Keratinocyte (primary cell): ENCODE measurements at regions not wholly inside any gene's neighbourhood (a gene's known extent, or its start where the extent isn't known, plus 50 kb on each side); places are given as distances from the start of the nearest gene placed in this dataset.

Experiments used
- DNase-seq: peaks from one replicate; pipeline ENCODE4 v3.0.0-alpha.2; 2011; ENCODE audit warnings: low read depth, missing footprints, low spot score
- FAIRE-seq: peaks from 2 replicates; lab custom pipeline; 2011; peaks lifted over from hg19 to GRCh38; lab: Jason Lieb, UNC
- H2AFZ ChIP-seq: 2 replicates; pipeline ENCODE4 v1.6.0; 2012; ENCODE audit warnings: low read length, control low read depth, inconsistent platforms; ENCODE audit not compliant: control insufficient read depth
- H3K27ac ChIP-seq: 2 replicates; pipeline ENCODE4 v1.5.1; 2011; ENCODE audit warnings: low read length; ENCODE audit not compliant: control insufficient read depth, insufficient read depth
- H3K27me3 ChIP-seq: 3 replicates; pipeline ENCODE4 v1.6.0; 2011; ENCODE audit warnings: low read length; ENCODE audit not compliant: control insufficient read depth, insufficient read depth; ENCODE audit errors: extremely low read depth
- H3K36me3 ChIP-seq, 2 experiments: 2 replicates in 1 of 2; 3 replicates in 1 of 2; pipeline ENCODE4 v1.5.1; 2011; ENCODE audit warnings: low read length in 2 of 2, mild to moderate bottlenecking in 1 of 2; ENCODE audit not compliant: control insufficient read depth in 2 of 2, insufficient read depth in 2 of 2; ENCODE audit errors: extremely low read depth in 1 of 2
- H3K4me1 ChIP-seq: 3 replicates; pipeline ENCODE4 v1.5.1; 2011; ENCODE audit warnings: low read length; ENCODE audit not compliant: control insufficient read depth, insufficient read depth; ENCODE audit errors: extremely low read depth
- H3K4me2 ChIP-seq: 3 replicates; pipeline ENCODE4 v1.6.0; 2011; ENCODE audit warnings: low read depth, low read length; ENCODE audit not compliant: control insufficient read depth, insufficient read depth; ENCODE audit errors: extremely low read depth
- H3K4me3 ChIP-seq, 3 experiments: fragments of 200-600 bp in 1 of 3; sonication (generic) in 1 of 3; 2 replicates in 2 of 3; 3 replicates in 1 of 3; pipeline ENCODE4 v1.5.1; 2011 to 2016; ENCODE audit warnings: low read length in 3 of 3, mild to moderate bottlenecking in 3 of 3, control low read depth in 2 of 3, inconsistent platforms in 1 of 3, low read depth in 1 of 3, mixed read lengths in 1 of 3, mixed run types in 1 of 3, moderate library complexity in 1 of 3; ENCODE audit not compliant: control insufficient read depth in 2 of 3, insufficient read depth in 2 of 3; ENCODE audit errors: extremely low read depth in 1 of 3
- H3K79me2 ChIP-seq: 2 replicates; pipeline ENCODE4 v1.6.0; 2012; ENCODE audit warnings: low read length; ENCODE audit not compliant: control insufficient read depth, insufficient read depth
- H3K9ac ChIP-seq: 3 replicates; pipeline ENCODE4 v1.6.0; 2011; ENCODE audit warnings: low read length; ENCODE audit not compliant: control insufficient read depth, insufficient read depth; ENCODE audit errors: extremely low read depth
- H3K9me1 ChIP-seq: 3 replicates; pipeline ENCODE4 v1.6.0; 2011; ENCODE audit warnings: low read length; ENCODE audit not compliant: control insufficient read depth, insufficient read depth; ENCODE audit errors: extremely low read depth
- H3K9me3 ChIP-seq: 2 replicates; pipeline ENCODE4 v1.5.1; 2012; ENCODE audit warnings: low read depth, low read length; ENCODE audit not compliant: control insufficient read depth
- H4K20me1 ChIP-seq: 3 replicates; pipeline ENCODE4 v1.6.0; 2011; ENCODE audit warnings: low read length; ENCODE audit not compliant: control insufficient read depth, insufficient read depth; ENCODE audit errors: extremely low read depth
- CTCF ChIP-seq, 3 experiments: IDR thresholded peaks in 1 of 3; conservative IDR thresholded peaks in 1 of 3; optimal IDR thresholded peaks in 1 of 3; 2 replicates in 2 of 3; 3 replicates in 1 of 3; pipeline versions ENCODE3 to v1.5.1; 2011; ENCODE audit warnings: low read length in 3 of 3, mild to moderate bottlenecking in 3 of 3, moderate library complexity in 2 of 3, control low read depth in 1 of 3, inconsistent platforms in 1 of 3; ENCODE audit not compliant: insufficient read depth in 2 of 3; ENCODE audit errors: extremely low read depth in 1 of 3
- EZH2 ChIP-seq: IDR thresholded peaks from one replicate; pipeline ENCODE4 v1.6.1; 2012; ENCODE audit warnings: inconsistent platforms, mild to moderate bottlenecking, low read length, moderate library complexity
- dilution Hi-C: fragments of 300-500 bp; cut with MboI; formaldehyde crosslinking; loops from one replicate; pipeline ENCODE4 v1.7.0; 2020; ENCODE audit warnings: low sequenced_read_pairs; ENCODE audit not compliant: extremely low pct_ligation_motif_present

DNA sequence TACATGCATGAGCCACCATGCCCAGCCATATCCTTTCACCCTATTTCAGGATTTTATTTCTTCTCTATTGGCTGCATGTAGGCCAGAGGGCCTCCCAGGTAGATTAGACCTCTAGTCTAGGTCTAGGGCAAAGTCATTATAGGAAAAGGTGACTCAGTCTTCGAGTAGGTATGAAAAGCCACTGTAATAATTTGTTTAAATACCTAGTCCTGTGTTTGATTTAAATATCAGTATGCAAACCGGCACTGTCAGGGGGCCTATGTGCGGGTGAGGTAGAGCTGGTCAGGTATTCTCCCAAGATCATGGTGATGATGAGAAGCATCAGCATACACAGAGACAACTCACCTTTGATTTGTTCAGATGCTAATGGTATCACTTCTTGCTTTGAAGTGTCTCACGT lies 101.4 kb upstream of the UMPS start:
- Histone ChIP-seq H3K27me3 (no peaks in the 10 kb centered on the region), H3K36me3 (no peaks in the 10 kb centered on the region), H3K9me3 (no peaks in the 10 kb centered on the region), H3K4me1 (no peaks in the 10 kb centered on the region), H3K4me3 (no peak overlapping the region), H3K9ac (no peak overlapping the region), H3K4me2 (no peak overlapping the region), H4K20me1 (no peaks in the 10 kb centered on the region), H3K9me1 (no peaks in the 10 kb centered on the region), H2AFZ (no peak overlapping the region), H3K79me2 (no peaks in the 10 kb centered on the region), H3K27ac (no peak overlapping the region)
- dilution Hi-C loops, result no loop called here
- TF ChIP-seq EZH2, result no peak
- TF ChIP-seq CTCF (optimal IDR thresholded peaks at IDR 0.05 in 1 of 3, IDR thresholded peaks at IDR 0.05 in 1 of 3, conservative IDR thresholded peaks at IDR 0.05 in 1 of 3; ENCODE audit: extremely low read depth in 1 of 3, insufficient read depth in 2 of 3, low read length in 3 of 3), result no peak
- DNase-seq (no peak), FAIRE-seq (no peak)

DNA sequence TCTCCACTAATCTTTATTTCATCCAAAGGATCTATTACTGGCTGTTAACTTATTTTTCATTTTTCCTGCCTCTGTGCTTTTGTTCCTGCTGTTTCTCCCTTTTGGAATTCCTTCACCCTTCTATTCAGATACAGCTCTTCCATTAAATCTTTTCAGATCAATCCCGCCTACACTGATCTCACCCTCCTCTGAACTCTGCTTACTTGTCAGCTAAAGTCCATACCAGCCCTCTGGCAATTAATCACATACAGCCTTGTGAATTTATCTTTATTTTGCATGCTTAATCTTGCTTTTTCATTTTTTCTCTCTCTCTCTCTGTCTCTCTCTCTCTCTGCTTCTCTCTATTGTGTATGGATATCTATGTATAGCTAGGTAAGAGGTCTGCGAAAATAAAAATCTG lies 100.8 kb upstream of the UMPS start:
- Histone ChIP-seq H3K9me3 (no peaks in the 10 kb centered on the region), H3K4me3 (no peak overlapping the region), H2AFZ (no peak overlapping the region), H3K79me2 (no peaks in the 10 kb centered on the region), H3K36me3 (no peaks in the 10 kb centered on the region), H3K27me3 (no peaks in the 10 kb centered on the region), H4K20me1 (no peaks in the 10 kb centered on the region), H3K9me1 (no peaks in the 10 kb centered on the region), H3K9ac (no peak overlapping the region), H3K4me2 (no peak overlapping the region), H3K27ac (no peak overlapping the region), H3K4me1 (no peaks in the 10 kb centered on the region)
- no peak for DNase-seq
- dilution Hi-C loops, result no loop called here
- FAIRE-seq, result no peak
- TF ChIP-seq EZH2 (no peak), CTCF (optimal IDR thresholded peaks at IDR 0.05 in 1 of 3, IDR thresholded peaks at IDR 0.05 in 1 of 3, conservative IDR thresholded peaks at IDR 0.05 in 1 of 3; ENCODE audit: extremely low read depth in 1 of 3, insufficient read depth in 2 of 3, low read length in 3 of 3) (no peak)
